SKM-1 treated with dmso at 0.1 percent for 144 hours (cell line): ENCODE measurements at regions not wholly inside any gene's neighbourhood (a gene's known extent, or its start where the extent isn't known, plus 50 kb on each side); places are given as distances from the start of the nearest gene placed in this dataset.

ENCODE experiments used
- DNase-seq: peaks from one replicate; lab custom pipeline; 2025; ENCODE audit not compliant: unreplicated experiment; lab: John Stamatoyannopoulos, UW

DNA sequence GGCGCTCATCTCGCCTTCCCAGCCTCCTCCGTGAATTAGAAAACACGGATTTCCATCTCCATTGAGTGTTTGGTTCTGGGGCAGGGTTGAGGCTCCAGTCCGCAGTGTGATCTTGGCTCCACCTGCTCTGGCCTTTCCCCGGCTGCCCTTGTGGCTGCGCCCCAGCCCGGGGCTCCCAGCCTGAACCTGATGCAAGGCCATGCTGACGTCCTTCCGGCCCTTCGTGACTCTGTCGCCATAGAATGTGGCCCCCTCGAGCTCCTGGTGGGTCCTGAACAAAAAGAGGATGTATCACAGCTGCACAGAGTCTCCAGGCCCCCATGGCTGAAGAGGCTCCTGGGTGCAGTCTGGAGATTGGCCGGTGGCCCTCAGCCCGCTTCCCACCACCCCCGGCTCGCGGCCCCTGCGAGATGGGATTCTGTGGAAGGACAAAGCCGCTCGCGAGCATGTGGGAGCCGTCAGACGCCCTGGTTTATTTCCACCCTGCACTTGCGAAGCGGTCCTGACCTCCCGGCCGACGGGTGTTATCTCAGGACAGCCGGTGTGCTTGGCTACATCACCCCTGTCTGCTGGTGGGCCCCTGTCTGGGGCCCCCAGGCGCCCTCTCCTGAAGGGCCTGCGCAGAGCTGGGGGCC, 1214.0 kb downstream of the BRD1 start:
- DNase-seq = no peak

DNA sequence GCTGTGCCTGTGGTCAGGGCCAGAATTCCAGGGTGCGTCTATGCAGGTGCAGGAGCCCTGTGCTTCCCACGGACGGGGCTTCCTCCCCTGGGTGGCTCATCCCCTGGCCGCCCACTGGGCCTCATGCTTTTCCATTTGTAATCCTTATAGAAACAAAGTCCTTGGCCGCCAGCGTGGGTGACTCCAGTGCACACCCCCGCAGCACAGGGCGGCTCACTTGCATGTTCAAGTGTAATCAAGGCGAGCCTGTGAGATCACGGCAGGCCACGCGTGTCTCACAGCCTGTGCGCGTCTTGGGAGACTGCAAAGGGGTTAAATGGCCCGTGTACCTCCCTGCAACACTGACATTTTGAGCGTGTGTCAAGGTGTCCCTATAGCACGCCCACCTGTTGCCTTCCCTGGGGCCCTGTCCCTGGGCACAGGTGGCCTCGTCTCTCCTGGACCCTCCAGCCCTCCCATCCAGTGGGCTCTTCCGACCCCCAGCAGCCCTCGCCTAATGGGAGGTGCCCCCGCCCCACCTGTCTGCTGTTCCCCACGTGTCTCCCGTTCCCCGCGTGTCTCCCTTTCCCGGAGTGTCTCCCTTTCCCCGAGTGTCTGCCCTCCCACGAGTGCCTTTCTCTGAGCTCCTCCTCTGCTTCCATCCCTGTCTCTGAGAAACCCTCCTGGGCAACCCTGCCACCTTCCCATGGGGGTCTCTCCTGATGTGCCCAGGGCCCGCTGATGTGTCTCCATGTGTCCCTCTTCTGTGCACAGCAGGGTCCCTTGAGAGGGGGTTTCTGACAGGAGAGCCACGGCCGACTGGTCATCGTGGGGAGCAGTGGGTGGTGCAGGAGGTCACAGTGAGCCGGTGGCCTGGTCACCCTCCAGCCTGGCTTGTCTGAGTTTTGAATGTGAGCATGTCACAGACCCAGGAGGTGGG, 1215.3 kb downstream of the BRD1 start:
- DNase-seq = no peak

DNA sequence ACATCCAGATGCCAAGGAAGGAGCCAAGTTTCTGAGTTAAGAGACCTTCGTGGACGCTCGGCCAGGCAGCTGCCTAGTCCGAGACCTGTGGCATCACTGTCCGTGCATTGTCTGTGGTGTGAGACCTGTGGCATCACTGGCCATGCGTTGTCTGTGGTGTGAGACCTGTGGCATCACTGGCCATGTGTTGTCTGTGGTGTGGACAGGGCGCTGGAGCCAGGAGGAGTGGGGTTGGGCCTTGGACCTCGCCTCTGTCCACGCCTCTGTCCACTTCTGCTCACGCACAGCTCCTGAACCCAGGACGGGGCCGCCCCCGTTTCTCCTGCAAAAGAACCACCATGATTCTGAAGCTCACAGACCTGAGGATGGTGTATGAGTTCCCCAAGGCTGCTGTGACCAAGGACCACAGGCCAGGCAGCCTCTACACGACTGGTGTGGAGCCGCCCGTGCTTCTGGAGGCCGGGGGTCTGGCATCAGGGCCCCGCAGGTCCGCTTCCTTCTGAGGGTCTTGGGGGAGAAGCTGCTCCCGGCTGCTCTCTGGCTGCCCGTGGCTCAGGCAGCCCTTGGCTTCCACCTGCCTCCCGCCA, 1218.3 kb downstream of the BRD1 start:
- no peak for DNase-seq

DNA sequence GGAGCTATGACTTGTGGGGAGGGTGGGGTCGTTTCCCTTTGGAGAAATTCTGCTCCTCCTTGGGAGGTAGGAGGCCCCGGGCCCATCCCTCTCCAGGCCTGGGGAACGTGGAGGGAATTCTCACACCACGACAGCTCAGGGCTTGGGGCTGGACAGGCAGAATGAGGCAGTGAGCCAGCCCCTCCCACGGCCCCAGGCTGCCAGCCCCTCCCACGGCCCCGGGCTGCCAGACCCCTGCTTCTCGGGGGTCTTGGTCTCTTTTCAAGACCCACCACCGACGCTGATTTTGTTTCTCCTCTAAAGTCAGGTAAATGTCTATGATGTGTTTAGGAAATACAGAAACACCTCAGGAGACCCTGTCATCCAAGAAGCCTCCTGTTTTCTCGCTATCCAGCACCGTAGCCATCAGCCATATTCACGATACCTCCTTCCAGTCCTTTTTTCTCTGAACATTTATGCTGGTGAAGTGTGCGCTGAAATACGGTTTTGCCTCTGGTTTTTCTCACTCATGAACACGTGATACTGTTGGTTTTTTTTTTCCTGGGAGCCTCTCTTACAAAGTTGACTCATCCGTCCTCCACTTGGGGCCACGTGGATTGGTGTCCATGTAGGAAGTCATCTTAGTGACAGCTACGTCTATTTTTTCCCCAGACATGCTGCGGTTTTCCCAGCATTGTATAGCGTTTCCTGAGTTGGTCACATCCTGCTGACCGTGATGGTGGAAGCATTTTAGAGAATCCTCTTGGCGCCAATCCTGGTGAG, 1219.6 kb downstream of the BRD1 start:
- DNase-seq = no peak

DNA sequence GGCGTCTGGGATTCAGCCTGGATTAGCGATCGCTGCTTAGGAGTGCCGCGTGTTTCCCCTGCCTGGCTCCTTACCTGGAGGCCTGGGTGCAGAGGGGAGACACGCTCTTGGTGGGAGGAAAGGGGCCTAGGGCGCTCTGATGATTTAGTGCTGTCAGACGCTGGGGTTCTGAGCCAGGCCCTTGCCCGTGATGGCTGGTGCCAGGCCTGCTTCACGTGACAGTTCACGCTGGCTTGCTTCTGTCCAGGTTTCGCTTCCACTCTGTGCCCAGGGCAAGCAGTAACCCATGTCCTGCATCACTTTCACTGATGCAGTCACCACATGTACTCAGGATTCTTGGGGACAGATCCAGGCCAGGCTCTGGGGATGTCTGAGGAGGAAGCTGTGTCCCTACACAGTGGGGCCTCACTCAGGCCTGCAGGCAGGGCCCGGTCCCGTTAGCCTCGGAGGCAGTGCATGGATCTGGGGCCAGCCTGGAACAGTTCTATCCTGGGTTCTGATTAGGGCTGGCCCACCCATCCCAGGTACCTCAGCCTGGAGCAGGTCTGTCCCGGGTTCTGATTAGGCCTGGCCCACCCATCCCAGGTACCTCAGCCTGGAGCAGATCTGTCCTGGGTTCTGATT, 1220.9 kb downstream of the BRD1 start:
- DNase-seq = no peak

DNA sequence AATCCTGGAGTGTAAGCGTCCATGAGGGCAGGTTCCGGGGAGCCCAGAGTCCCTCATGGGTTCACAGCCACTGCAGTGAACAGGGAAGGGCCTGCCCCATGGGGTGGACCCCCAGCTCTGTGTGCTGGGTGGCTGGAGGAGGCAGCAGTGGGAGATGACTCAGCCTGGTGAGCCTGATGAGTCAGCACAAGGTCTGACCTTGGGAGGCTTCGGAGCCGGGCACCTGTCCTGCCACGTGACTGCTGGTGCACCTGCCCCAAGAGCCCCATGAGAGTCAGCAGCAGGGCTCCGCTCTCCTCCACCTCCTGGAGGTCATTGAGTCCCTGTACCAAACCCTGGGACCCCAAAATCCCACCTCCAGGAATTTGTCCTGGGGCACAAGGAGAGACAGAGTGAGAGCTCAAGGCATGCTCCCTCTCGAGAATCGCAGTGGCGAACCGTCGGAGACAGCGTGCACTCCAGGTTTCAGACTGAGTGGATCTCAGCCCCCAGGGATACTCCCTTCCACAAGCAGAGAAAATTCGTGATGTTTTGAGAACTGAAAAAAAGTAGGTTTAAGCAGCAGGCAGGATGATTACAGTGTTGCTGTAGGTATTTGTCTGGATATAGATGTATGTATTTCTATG, 1221.7 kb downstream of the BRD1 start:
- DNase-seq = no peak

DNA sequence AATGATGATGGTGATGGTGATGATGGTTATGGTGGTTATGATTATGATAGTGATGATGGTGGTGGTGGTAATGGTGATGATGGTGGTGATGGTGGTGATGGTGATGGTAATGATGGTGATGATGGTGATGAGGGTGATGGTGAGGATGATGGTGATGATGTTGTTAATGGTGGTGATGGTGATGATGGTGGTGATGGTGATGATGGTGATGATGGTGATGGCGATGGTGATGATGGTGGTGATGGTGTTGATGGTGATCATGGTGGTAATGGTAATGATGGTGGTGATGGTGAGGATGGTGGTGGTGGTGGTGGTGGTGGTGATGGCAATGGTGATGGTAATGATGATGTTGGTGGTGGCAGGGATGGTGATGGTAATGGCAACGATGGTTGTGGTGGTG, 1222.5 kb downstream of the BRD1 start:
- no peak for DNase-seq

DNA sequence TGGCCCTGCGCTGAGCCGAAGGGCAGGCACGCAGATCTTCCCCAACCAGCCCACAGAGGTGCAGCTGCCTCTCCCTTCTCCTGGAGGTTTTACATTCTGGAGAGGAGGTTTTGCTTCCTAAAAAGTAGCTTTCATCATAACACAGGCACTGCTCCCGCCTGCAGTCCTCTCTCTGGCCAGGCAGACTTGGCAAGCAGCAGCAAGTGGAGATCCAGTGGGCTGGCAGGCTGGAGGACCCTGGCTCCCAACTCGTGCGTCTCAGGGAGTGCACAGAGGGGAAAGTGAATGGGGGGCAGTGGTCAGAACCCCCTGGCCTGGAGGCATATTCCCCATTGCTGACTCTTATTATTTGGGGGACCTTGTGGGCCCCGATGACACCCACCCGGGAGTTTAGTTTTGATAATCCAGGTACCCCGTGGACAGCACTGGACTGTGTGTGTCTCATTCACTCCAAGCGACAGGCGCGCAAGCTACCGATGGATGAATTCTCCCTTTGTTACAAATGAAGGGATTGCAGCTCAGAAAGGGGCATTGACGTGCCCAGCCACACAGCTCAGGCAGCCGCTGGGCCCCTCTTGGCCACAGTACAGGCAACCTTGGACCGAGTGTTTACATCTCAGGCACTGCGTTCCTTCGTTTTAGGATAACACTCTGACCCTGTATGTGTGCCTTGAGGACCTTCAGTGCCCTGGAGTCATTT, 1223.9 kb downstream of the BRD1 start:
- DNase-seq = no peak

DNA sequence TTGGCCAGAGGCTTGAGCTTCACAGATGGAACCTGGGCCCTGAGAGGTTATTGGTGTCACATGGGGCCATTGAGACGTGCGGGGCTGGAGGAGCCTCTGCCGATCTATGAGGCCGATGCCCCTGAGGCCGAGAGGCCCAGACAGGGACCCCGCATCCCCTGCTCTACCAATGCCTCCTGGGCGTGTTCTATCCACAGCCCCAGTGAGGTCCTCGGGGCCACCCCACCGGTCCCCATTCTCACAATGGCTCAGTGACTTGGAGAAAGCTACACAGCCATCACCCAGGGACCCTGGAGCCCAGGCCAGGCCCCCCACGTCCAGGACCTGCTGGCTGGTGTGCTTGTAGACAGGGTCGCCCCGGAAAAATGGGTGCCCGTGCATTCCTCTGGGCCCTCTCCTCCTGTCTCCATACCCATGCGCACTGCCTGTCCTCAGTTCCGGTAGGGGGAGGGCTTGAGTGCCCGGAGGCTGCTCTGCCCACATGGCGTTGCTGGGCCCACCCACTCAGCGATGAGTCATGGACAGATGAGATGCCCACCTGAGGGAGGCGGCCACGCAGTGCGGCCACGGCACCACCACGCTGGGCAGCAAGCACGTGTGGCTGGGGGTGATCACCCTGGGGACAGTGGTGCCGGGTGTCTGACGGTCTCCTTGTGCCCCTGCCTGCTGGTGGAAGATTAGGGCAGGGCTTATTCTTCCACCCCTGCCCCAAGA, 1224.7 kb downstream of the BRD1 start:
- no peak for DNase-seq

DNA sequence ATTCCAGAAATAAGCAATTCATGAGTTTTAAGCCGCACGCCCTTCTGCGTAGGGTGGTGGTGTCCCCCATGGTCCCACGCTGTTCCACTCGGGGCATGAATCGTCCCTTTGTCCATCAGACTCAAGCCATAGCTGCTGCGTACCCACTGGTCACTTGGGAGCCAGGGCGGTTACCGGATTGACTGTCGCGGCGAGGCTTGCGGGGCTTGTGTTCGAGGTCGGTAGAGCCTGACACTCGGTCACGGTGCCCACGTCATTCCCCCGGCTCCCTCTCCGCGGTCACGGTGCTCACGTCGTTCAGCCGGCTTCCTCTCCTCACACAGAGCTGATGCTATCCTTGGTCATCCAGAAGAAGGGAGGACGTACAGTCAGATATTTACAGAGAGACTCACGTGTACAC, 1227.0 kb downstream of the BRD1 start:
- DNase-seq = no peak

DNA sequence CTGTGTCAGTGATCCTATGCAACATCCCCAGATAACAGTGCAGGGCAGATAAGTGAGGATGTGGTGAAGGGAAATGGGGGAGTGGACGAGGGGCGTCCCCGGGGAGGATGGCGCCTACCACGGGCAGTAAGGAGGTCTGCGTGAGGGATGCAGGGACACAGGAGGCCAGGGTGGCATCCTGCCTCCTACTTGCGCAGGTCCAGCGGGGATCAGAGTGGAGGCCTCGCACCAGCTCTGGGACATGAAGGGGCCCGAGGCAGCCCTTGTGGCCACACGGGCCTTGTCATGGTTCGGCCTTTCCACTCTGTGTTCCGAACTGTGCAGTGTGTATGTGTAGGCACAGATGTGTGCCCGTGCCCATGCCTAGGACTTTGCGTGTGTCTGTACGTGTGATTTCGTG, 1227.5 kb downstream of the BRD1 start:
- DNase-seq = no peak

DNA sequence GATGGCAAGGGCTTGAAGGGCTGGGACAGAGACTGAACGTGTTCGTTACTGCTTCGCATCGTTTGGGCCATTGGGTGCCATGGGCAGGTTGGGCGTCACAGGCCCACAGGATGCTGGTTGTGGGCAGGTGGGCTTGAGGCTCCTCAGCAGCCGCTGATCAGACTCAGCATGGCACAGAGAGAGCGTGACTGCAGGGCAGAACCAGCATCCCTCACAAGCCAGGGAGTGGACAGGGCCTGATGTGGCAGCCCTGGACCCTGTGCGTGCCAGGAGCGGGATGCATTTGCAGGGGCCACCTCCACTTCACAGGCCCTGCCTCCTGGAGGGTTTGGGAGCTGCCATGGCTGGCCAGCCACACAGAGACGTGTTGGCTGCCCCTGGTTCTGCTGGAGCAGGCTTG, 1228.3 kb downstream of the BRD1 start:
- no peak for DNase-seq

DNA sequence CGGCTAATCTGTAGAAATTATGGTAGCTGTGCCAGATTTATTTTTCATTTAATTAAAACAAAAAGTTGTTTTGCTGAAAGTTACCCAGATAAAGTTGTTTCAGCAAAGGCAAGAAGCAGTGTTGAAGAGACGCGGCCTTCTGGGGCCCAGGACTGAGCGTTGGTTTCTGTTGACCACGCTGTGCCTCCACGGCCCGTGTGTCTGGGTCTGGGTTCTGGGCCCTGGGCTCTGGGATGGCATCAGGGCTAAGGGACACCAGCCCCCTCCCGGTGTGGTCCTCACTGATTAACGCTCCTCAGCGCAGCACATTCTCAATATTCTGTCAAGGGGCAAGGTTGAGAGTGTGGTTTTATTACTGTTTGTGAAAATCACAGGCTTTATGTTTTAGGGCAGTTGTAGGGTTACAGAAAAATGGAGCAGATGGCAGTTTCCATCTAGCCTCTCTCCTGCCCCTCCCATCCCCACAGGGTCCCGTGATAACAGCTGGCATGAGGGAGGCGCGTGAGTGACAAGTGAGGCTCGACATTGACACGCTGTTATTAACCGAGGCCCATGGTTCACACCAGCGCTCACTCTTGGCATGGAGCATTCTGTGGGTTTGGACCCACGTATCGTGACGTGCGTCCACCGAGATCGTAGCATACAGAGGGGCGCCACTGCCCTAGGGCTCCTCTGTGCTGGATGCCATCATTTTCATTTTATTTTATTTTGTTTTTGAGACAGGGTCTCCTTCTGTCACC, 1231.4 kb downstream of the BRD1 start:
- no peak for DNase-seq

DNA sequence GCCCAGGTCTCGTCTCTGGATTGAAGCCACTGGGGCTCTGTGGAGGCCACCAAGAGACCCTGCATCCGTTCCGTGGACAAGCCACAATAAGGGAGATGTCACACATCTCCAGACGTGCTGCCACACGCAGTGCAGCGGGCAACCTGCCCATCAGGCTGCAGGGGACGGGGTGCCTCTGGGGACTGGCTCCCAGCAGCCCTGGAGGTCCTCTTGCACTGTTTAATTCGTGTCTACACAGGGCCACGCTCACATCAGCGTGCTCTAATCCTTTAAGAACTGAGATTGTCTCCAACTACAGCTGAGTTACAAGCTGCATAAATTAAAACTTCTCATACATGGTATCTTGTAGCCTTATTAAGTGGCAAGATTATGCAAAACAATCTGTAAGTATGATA, 1232.2 kb downstream of the BRD1 start:
- no peak for DNase-seq

DNA sequence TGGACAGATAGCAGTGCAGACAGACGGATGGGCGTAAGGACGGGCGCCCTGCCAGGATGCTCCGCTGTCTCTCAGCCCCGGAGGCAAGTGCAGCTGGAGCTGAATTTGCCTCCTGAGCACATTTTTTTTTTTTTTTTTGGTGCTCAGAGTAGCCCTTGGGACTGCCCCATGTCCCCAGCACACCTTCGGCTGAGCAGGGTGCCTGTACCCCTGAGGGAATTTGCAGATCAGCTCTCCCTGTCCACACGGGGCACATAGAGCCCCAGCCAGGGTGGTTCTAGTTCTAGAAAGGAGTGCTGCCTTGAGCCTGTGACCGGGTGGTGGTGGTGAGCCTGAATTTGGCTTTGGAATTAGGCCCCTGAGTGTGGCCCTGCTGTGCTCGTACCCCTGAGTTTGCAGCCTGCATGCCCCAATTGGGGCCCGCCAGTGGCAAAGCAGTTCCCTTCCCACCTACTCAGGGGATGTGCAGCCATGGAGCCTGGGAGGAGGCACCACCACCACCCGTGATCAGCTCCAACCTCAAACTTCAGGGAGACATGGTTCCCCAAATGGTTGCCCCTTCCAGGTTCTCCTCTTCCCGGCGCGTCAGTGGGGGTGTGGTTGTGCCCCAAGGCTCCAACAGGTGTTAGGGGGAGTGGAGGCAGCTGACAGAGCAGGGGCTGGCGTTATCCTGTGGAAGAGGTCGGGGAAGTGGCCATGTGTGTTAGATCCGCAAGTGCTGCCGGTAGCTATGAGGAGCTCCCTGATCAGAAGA, 1232.7 kb downstream of the BRD1 start:
- no peak for DNase-seq

DNA sequence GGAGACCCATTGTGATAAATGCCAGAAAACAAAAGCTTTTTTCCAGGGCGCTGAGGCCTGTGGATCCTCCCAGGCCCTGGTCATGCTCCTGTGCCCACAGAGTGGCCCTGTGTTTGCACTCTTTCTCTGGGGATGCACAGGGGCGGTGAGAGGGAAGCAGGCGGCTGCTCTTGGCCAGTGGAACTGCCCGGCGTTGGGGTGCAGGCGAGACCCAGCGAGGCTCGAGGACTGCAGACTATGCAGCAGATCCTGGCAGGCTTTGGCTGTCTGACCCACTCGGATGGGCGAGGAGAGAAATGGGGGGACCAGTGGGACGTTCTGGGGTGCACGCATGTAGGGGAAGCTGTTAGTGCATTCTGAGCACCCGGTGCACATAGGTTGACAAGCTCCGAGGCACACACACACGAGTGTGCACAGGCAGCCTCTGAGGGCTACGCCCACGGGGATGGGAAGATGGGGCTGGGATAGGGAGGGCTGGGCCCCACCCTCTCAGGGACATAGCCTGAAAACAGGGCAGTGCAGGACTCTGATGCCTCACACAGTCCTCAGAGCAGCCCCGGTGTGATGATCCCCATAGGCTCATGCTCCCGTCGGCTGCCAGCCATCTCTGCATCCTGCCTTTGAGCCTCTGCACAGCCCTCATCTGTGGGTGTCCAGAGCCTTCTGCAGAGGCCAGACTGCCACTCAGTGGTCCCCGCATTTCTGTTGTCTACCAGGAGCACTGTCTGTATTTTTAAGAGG, 1233.5 kb downstream of the BRD1 start:
- no peak for DNase-seq

DNA sequence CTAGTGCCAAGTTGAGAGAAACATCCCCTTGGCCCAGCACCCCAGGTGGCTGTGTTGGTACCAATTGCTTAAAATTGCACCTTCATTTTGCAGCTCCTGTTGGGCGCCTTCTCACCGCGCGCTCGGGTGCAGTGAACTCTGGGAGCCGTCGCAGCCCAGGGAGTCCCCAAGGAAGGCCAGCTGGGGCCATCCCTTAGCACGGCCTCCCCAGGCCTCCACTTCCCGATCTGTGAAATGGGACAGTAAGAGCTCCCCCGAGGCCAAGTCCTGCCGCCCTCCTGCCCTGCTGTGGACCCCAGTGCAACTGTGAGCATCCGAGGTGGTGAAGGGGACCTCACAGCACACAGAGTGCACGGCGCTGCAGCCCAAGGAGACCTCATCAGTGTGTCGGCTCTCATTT, 1234.1 kb downstream of the BRD1 start:
- DNase-seq = no peak
